Loucy (cell line): ENCODE measurements at regions not wholly inside any gene's neighbourhood (a gene's known extent, or its start where the extent isn't known, plus 50 kb on each side); places are given as distances from the start of the nearest gene placed in this dataset.

Experiments used
- EZH2phosphoT487 ChIP-seq: fragments of 200-600 bp; IDR thresholded peaks from 2 replicates; pipeline ENCODE4 v1.6.1; 2018; ENCODE audit warnings: antibody characterized with exemption, mild to moderate bottlenecking, moderate library complexity, borderline replicate concordance
- TF ChIP-seq, protein P1 (sequence below): fragments of 200-600 bp; sonication (generic); conservative IDR thresholded peaks from 2 replicates; pipeline ENCODE4 v1.5.1; 2014; ENCODE audit warnings: mild to moderate bottlenecking, antibody characterized with exemption, low read length

DNA sequence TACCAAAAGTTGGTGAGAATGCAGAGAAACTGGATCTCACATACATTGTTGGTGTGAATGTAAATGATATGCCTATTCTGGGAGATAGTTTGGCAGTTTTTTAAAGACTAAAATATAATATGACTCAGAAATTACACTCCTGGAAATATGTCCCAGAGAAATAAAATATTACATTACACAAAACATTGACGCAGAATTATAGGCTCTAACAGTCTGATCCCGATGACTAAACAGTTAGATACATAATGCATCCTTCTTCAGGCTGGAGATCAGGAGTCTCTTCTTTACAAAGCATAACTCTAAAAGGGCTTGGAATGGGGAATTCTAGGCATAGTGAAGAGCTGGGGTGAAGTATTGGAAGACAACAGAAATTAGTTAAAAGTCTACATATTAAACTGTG lies 586.2 kb upstream of the NECTIN3 start:
- TF ChIP-seq, protein P1, sequence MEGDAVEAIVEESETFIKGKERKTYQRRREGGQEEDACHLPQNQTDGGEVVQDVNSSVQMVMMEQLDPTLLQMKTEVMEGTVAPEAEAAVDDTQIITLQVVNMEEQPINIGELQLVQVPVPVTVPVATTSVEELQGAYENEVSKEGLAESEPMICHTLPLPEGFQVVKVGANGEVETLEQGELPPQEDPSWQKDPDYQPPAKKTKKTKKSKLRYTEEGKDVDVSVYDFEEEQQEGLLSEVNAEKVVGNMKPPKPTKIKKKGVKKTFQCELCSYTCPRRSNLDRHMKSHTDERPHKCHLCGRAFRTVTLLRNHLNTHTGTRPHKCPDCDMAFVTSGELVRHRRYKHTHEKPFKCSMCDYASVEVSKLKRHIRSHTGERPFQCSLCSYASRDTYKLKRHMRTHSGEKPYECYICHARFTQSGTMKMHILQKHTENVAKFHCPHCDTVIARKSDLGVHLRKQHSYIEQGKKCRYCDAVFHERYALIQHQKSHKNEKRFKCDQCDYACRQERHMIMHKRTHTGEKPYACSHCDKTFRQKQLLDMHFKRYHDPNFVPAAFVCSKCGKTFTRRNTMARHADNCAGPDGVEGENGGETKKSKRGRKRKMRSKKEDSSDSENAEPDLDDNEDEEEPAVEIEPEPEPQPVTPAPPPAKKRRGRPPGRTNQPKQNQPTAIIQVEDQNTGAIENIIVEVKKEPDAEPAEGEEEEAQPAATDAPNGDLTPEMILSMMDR = no peak
- TF ChIP-seq EZH2phosphoT487 = no peak
